ENCODE measurements at regions not wholly inside any gene's neighbourhood (a gene's known extent, or its start where the extent isn't known, plus 50 kb on each side); places are given as distances from the start of the nearest gene placed in this dataset.

GRCh38 chr4:116870686-116871085, 214.7 kb downstream of the TRAM1L1 start:
- no peak for FAIRE-seq

DNA sequence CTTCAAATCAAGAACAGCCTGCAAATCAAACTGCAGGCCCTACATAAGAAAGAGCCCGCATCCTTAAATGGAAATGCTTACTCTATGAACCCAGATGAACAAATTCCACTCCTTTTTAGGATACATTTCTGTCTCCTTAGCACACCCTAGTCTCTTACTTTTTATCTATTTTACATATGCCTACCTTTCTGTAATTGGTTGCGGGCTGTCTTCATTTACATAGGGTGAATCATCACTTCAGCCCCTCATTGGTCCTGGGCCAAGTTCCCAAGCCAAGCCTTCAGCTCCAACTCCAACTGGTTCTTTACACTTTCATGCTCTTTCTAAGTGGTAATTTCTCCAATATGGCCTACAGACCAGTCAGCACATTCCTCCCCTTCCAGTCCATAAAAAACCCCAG, 219.3 kb downstream of the TRAM1L1 start:
- FAIRE-seq, result no peak

GRCh38 chr4:116862592-116862991, 222.8 kb downstream of the TRAM1L1 start:
- no peak for FAIRE-seq

- no peak for FAIRE-seq
Measured at GRCh38 chr4:116860891-116861290, 224.5 kb downstream of the TRAM1L1 start.

DNA sequence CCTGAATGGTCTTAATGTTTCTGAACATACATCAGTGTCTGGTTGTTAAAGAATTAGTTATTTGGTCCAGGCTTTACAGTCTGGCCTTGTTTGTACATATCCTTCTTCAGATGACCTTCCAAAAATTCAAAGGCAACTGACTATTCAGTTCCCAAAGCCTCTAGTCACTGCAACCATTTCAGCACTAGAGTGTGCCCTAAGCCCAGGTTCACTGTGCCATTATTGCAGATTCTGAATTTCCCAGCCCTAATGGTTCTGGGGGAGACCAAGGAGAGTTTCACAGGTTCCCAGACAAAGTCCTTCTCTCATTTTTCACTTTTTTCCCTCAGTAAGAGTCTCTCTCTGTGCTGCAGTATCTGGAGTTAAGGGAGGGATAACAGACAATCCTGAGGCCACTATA, 235.8 kb downstream of the TRAM1L1 start:
- FAIRE-seq, result no peak

GRCh38 chr4:116847616-116848015, 237.8 kb downstream of the TRAM1L1 start:
- no peak for FAIRE-seq

DNA sequence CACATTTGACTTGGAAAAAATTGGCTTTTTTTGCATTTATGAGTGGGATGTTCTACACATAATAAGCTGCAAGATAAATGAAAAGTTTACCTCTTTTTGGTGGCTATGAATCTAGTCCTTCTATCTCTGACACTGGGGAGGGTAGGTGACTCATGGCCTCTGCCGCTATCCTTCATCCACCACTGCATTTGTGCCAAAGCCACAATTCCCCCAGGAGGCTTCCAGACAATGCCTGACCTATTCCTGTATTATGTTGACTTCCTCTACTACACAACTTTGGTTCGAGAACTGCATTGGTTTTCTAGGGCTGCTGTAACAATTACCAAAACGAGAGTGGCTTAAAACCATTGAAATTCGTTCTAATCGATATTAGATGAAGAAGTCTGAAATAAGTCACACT, 245.6 kb downstream of the TRAM1L1 start:
- FAIRE-seq, result no peak

DNA sequence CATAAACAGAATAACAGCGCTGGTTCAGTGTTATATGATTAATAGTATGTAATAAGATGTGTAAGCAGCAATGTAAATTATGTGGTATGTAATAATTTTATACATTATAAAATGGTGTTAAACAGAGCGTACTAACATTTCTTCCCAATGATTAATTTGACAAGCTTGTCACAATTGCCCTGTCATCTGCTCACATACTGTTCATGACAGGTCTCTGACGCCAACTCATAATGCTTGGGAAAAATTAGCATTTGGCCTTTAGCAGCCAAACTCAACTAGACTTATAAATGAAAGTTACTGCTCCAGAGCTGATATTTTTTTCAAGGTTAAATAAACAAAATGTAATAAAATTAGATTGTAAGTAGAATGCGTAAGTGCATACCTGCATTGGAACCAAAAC, 246.8 kb downstream of the TRAM1L1 start:
- no peak for FAIRE-seq

GRCh38 chr4:116829187-116829586, 256.2 kb downstream of the TRAM1L1 start:
- no peak for FAIRE-seq

DNA sequence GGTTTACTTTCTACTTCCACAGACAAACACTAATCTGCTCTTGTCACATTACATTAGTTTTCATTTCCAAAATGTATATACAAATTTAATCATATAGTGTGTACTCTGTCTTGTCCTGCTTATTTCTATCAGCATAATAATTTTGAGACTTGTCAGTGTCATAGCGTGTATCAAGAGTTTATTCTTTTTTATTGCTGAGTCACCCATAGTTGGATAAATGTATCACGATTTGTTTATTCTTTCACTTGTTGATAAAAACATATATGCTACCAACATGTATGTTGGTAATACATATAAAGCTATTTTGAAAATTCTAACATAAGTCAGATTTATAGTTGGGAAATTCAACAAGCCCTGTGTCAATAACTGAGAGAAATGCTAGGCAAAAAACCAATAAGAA, 261.2 kb downstream of the TRAM1L1 start:
- FAIRE-seq, result no peak

GRCh38 chr4:116811730-116812129, 273.6 kb downstream of the TRAM1L1 start:
- no peak for FAIRE-seq

GRCh38 chr4:116796022-116796421, 289.4 kb downstream of the TRAM1L1 start:
- no peak for FAIRE-seq

DNA sequence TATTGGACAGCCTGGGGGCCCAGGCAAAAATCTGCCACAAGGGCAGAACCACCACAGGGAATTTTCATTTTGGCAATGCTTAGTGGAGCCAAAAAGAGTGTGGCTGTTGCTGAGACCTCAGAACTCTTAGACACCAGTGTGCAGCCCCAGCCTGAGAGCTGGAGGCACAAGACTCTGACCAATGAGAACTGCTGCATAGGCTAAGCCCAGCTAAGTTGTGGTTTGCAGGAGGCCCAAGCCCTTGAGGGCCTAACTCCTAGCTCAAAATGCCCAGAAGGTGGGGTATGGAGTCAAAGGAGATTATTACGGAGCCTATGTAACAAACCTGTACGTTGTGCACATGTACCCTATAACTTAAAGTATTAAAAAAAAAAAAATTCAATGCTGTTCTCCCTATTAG, 296.7 kb downstream of the TRAM1L1 start:
- FAIRE-seq, result no peak

GRCh38 chr4:116755051-116755450, 330.3 kb downstream of the TRAM1L1 start:
- no peak for FAIRE-seq

GRCh38 chr4:116752027-116752426, 333.3 kb downstream of the TRAM1L1 start:
- FAIRE-seq, result no peak

- no peak for FAIRE-seq
Measured at GRCh38 chr4:116736756-116737155, 348.6 kb downstream of the TRAM1L1 start.

DNA sequence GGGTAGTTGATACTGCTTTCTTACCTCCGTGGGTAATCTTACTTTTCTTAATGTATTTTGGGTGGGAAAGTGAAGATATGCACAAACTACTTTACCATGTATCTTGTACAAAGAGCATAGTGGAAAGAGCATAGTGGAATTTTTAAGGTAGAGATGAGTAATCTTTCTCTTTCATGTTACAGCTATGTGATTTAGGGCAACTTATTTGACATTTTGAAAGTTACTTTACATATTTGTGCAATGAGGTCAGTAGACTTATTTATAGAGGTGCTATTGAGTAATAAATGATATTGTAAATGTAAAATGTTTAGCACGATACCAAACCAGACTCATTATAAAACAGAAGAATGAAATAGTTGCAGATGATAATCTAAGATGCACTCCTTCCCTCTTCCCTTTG, 351.2 kb downstream of the TRAM1L1 start:
- no peak for FAIRE-seq

- FAIRE-seq, result no peak
Measured at GRCh38 chr4:116733370-116733769, 352.0 kb downstream of the TRAM1L1 start.

GRCh38 chr4:116726523-116726922, 358.9 kb downstream of the TRAM1L1 start:
- no peak for FAIRE-seq

DNA sequence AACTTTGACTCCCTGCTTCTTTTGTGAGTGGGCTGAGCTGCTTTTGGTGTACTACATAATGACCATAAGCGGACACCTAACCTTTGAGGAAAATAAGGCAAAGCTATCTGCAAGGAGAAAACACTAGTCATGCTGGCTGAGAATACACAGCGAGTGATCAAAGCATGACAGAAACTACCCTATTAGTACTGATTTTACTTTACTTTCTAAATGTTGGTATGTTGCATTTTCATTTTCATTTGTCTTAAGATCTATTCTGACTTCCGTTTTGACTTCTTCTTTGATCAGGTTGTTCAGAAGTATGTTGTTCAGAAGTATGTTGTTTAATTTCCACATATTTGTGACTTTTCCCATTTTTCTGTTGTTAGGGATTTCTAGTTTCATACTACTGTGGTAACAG, 361.1 kb downstream of the TRAM1L1 start:
- FAIRE-seq, result no peak

DNA sequence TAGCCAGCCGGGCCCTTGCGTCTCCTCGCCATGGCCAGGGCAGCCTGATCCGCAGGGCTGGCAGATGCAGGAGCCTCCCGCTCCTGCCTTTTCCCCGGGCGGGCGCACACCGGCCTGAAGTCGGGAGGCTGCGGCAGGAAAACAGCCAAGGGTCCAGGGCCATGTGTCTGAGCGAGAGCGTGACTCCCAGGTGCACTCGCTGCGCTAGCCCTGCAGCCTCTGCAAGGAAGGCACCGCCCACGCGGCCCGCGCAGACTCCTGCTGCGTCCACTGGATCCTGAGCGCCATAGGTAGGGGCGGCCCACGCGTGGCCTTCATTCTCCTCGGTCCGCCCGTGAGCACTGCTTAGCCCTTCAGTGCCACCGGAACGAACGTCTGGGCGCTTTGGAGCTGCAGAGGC, 379.9 kb downstream of the TRAM1L1 start:
- no peak for FAIRE-seq

DNA sequence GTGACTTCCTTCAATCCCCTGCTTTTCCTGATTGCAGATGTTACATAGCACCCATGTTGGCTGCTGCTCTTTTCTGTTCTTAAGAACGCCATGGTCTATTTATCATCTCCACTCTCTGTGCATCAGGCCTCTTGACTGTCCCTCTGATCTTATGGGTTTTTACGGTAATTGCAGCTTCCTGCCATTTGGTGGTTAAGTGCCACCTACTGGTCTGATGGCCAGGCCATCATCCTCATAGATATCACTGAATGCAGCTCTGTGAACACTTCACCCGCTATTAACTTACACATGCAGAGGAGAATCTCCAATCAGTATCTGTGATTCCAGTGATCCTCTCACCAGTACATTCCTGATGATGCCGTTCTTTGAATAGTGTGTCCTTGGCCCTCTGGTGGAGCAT, 382.4 kb downstream of the TRAM1L1 start:
- no peak for FAIRE-seq

- FAIRE-seq, result no peak
Measured at GRCh38 chr4:116688536-116688935, 396.8 kb downstream of the TRAM1L1 start.

- FAIRE-seq, result no peak
Measured at GRCh38 chr4:116668190-116668589, 417.2 kb downstream of the TRAM1L1 start.

- FAIRE-seq, result no peak
Measured at GRCh38 chr4:116665716-116666115, 419.7 kb downstream of the TRAM1L1 start.

- no peak for FAIRE-seq
Measured at GRCh38 chr4:116664198-116664597, 421.2 kb downstream of the TRAM1L1 start.
